ENCODE measurements at regions not wholly inside any gene's neighbourhood (a gene's known extent, or its start where the extent isn't known, plus 50 kb on each side); places are given as distances from the start of the nearest gene placed in this dataset.

- TF ChIP-seq REST (IDR thresholded peaks at IDR 0.05; ENCODE audit: unreplicated experiment), result no peak
- TF ChIP-seq STAT1 (IDR thresholded peaks at IDR 0.05; ENCODE audit: unreplicated experiment), result no peak
- no peak for TF ChIP-seq ZNF331 (CRISPR knock-in tag; IDR thresholded peaks at IDR 0.05; ENCODE audit: low read depth)
- TF ChIP-seq NANOG (IDR thresholded peaks at IDR 0.05; ENCODE audit: borderline replicate concordance), result no peak
- no peak for TF ChIP-seq EZH2phosphoT487 (IDR thresholded peaks at IDR 0.05; ENCODE audit: unreplicated experiment)
- no peak for TF ChIP-seq CREB1 (CRISPR knock-in tag; IDR thresholded peaks at IDR 0.05; ENCODE audit: low read depth)
- TF ChIP-seq EZH2 (IDR thresholded peaks at IDR 0.05; ENCODE audit: low read depth, unreplicated experiment), result no peak
- no peak for TF ChIP-seq JUNB (IDR thresholded peaks at IDR 0.05; ENCODE audit: unreplicated experiment)
- no peak for TF ChIP-seq ZNF114 (CRISPR knock-in tag; IDR thresholded peaks at IDR 0.05)
- no peak for TF ChIP-seq ETS1 (IDR thresholded peaks at IDR 0.05)
Observed at GRCh38 chr6:95366414-95366813, 210.9 kb upstream of the MANEA start (continued).

GRCh38 chr6:95383878-95384277, 193.5 kb upstream of the MANEA start:
- Histone ChIP-seq H3F3A (replicated peaks; ENCODE audit: low read depth) (no peaks in the 10 kb centered on the region), H3K9me2 (ENCODE audit: insufficient read depth) (peaks cover 12% of the 10 kb centered on the region), H3K4me1 (ENCODE audit: insufficient read depth) (no peaks in the 10 kb centered on the region), H3K79me2 (replicated peaks; ENCODE audit: insufficient read depth) (no peaks in the 10 kb centered on the region), H4K20me1 (replicated peaks; ENCODE audit: insufficient read depth) (no peaks in the 10 kb centered on the region), H2AFZ (no peak overlapping the region), H3K36me3 (ENCODE audit: insufficient read depth) (0 out of 2 replicates have a peak, but pooled peaks cover 5% of the 10 kb centered on the region), H3K27ac (ENCODE audit: low read depth) (no peak overlapping the region), H3K4me3 (no peak overlapping the region), H3K27me3 (ENCODE audit: insufficient read depth) (no peaks in the 10 kb centered on the region), H3K4me2 (no peak overlapping the region)
- ATAC-seq, result no peak
- Mint-ChIP-seq H3K4me1 (no peaks in the 10 kb centered on the region), H3K36me3 (ENCODE audit: low read depth) (0 out of 3 replicates have a peak, but pooled peaks cover 3% of the 10 kb centered on the region), H3K4me3 (no peak overlapping the region), H3K27ac (no peak overlapping the region), H3K27me3 (ENCODE audit: insufficient read depth, low read depth, poor library complexity) (peaks cover 6% of the 10 kb centered on the region), H3K9me3 (peaks cover 8% of the 10 kb centered on the region)
- DNase-seq (ENCODE audit: low spot score), result no peak
- TF ChIP-seq ZNF114 (CRISPR knock-in tag; IDR thresholded peaks at IDR 0.05) (no peak), ZNF331 (CRISPR knock-in tag; IDR thresholded peaks at IDR 0.05; ENCODE audit: low read depth) (no peak), JUNB (IDR thresholded peaks at IDR 0.05; ENCODE audit: unreplicated experiment) (no peak), EZH2phosphoT487 (IDR thresholded peaks at IDR 0.05; ENCODE audit: unreplicated experiment) (no peak), CTCF (conservative IDR thresholded peaks at IDR 0.05; ENCODE audit: low read depth in 2 of 2) (no peak), ZNF462 (CRISPR knock-in tag; IDR thresholded peaks at IDR 0.05) (no peak)

Data from GM23338 (cell line).